Activated CD8-positive, alpha-beta T cell treated with anti-CD3 and anti-CD28 coated beads for 36 hours (primary cell): ENCODE measurements at regions not wholly inside any gene's neighbourhood (a gene's known extent, or its start where the extent isn't known, plus 50 kb on each side); places are given as distances from the start of the nearest gene placed in this dataset.

Source experiments
- ATAC-seq: fragments of 200-7000 bp; cut with Tn5 transposase; one replicate; pipeline ENCODE4 v1.10.0; 2021; ENCODE audit warnings: mild to moderate bottlenecking, moderate library complexity
- CTCF ChIA-PET: fragments of 350-600 bp; sonication (Branson Sonifier 250); formaldehyde crosslinking; loops from one replicate; lab custom pipeline; 2021; ENCODE audit warnings: antibody characterized with exemption; lab: Charles Lee
- POLR2A ChIA-PET: fragments of 350-600 bp; sonication (Branson Sonifier 250); formaldehyde crosslinking; loops from one replicate; lab custom pipeline; 2021; ENCODE audit warnings: antibody characterized with exemption; lab: Charles Lee
- DNase-seq: peaks from one replicate; pipeline ENCODE4 v3.0.0-alpha.2; 2020
- H3K27ac Mint-ChIP-seq: one replicate; pipeline ENCODE4 v1.8.0; 2021; ENCODE audit warnings: mild to moderate bottlenecking, mixed read lengths
- H3K27me3 Mint-ChIP-seq: one replicate; pipeline ENCODE4 v1.8.0; 2021; ENCODE audit warnings: mixed read lengths
- H3K36me3 Mint-ChIP-seq: one replicate; pipeline ENCODE4 v1.8.0; 2021; ENCODE audit warnings: low read depth, mixed read lengths
- H3K4me1 Mint-ChIP-seq: one replicate; pipeline ENCODE4 v1.8.0; 2021; ENCODE audit warnings: low read depth, mixed read lengths
- H3K4me3 Mint-ChIP-seq: one replicate; pipeline ENCODE4 v1.8.0; 2021; ENCODE audit warnings: mild to moderate bottlenecking, moderate library complexity, mixed read lengths
- H3K9me3 Mint-ChIP-seq: one replicate; pipeline ENCODE4 v1.8.0; 2021; ENCODE audit warnings: mixed read lengths
- intact Hi-C: fragments of 100-400 bp; cut with micrococcal nuclease; formaldehyde crosslinking; loops from one replicate; pipeline ENCODE4 v1.10.0; 2022
- TF ChIP-seq, protein P1 (sequence below): fragments of 200-600 bp; IDR thresholded peaks from one replicate; pipeline ENCODE4 v1.8.0; 2022; ENCODE audit warnings: antibody characterized with exemption, mild to moderate bottlenecking

DNA sequence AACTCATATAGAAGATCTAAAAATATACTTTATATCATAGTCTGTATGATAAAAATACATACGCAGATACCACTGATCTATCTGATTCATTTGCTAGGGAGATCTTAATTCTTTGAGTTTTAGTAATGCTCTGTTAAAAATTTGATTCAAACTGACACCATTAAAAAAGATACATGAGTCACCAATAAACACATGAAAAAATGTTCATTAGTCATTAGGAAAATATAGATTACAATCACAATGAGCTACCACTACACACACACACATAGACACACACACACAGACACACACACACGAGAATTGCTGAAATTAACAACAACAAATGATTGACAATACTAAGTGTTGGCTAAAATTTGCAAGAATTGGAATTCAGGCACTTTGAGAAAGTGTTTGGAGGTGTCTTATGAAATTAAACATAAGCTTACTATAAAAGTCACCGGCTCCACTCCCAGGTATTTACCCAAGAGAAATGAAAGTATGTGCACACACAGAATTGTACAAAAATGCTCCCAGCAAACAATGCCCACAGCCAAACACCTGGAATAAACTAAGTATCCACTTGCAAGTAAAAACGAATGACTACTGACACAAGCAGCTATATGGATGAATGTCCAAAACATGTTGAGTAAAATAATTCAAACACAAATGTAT, 117.7 kb upstream of the GGTLC1 start:
- H3K27ac Mint-ChIP-seq = no peak overlapping the region
- peaks cover 8% of the 10 kb centered on the region for H3K4me1 Mint-ChIP-seq
- intact Hi-C loops = no loop called here
- POLR2A ChIA-PET = interaction anchor here (0.7 to 1.0 kb wide), 2 partner anchors 11 to 18 kb away, joined by 3 read pairs; no protein-coding TSS in a partner anchor
- ATAC-seq (no peak), DNase-seq (no peak)
- TF ChIP-seq, protein P1, sequence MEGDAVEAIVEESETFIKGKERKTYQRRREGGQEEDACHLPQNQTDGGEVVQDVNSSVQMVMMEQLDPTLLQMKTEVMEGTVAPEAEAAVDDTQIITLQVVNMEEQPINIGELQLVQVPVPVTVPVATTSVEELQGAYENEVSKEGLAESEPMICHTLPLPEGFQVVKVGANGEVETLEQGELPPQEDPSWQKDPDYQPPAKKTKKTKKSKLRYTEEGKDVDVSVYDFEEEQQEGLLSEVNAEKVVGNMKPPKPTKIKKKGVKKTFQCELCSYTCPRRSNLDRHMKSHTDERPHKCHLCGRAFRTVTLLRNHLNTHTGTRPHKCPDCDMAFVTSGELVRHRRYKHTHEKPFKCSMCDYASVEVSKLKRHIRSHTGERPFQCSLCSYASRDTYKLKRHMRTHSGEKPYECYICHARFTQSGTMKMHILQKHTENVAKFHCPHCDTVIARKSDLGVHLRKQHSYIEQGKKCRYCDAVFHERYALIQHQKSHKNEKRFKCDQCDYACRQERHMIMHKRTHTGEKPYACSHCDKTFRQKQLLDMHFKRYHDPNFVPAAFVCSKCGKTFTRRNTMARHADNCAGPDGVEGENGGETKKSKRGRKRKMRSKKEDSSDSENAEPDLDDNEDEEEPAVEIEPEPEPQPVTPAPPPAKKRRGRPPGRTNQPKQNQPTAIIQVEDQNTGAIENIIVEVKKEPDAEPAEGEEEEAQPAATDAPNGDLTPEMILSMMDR = no peak
- H3K9me3 Mint-ChIP-seq = no peaks in the 10 kb centered on the region
- peaks cover 3% of the 10 kb centered on the region for H3K27me3 Mint-ChIP-seq
- CTCF ChIA-PET = interaction anchor here (1.1 to 1.2 kb wide), 2 partner anchors 12 to 167 kb away, joined by 3 read pairs; no protein-coding TSS in a partner anchor
- no peak overlapping the region for H3K4me3 Mint-ChIP-seq
- H3K36me3 Mint-ChIP-seq = no peaks in the 10 kb centered on the region

DNA sequence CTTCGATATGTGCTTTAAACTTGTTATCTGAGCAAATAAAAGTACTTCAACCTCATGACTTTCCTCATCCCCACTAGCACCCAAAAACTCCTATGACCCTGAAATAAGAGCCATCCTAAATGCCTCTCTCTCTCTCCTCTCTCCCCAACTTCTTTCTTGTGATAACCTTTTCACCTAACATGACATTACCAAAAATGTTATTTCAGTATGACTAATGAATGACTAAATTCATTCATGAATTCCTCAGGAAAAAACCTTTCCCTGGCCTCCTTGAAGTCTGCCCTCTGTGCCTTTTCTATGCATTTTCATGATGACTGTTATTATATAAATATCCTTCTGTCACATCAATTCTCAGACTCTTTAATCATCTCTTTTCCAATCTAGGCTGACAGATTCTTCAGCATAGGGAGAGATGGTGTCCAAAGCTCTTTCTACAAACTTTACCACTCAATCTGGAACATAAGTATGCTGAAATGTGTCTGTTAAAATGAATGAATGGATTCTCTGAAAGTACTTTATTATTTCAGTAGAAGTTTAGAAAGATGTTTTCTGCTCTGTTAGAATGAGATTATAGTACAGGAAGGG, 114.3 kb upstream of the GGTLC1 start:
- H3K27ac Mint-ChIP-seq = no peak overlapping the region
- H3K27me3 Mint-ChIP-seq = peaks cover 3% of the 10 kb centered on the region
- CTCF ChIA-PET = interaction anchor here (0.9 to 2.0 kb wide), 10 partner anchors 60 to 815 kb away, joined by 3 to 20 read pairs (median 4); no protein-coding TSS in a partner anchor
- ATAC-seq (no peak), DNase-seq (no peak)
- H3K4me1 Mint-ChIP-seq = peaks cover 20% of the 10 kb centered on the region
- no peaks in the 10 kb centered on the region for H3K9me3 Mint-ChIP-seq
- no peaks in the 10 kb centered on the region for H3K36me3 Mint-ChIP-seq
- POLR2A ChIA-PET = no interaction called here
- intact Hi-C loops = loop anchor here (5.0 kb wide), 1 partner anchor 166 kb away; no protein-coding TSS in a partner anchor
- TF ChIP-seq, protein P1 = no peak
- H3K4me3 Mint-ChIP-seq = no peak overlapping the region

- ATAC-seq = peak; percentile 43
- POLR2A ChIA-PET = no interaction called here
- H3K27ac Mint-ChIP-seq = no peak overlapping the region
- no peaks in the 10 kb centered on the region for H3K36me3 Mint-ChIP-seq
- DNase-seq = peak; percentile 53
- no peak overlapping the region for H3K4me3 Mint-ChIP-seq
- intact Hi-C loops = loop anchor here (5.0 kb wide), 1 partner anchor 165 kb away; no protein-coding TSS in a partner anchor
- CTCF ChIA-PET = interaction anchor here (0.7 to 2.0 kb wide), 15 partner anchors 13 to 816 kb away, joined by 3 to 20 read pairs (median 3); no protein-coding TSS in a partner anchor
- peaks cover 20% of the 10 kb centered on the region for H3K4me1 Mint-ChIP-seq
- TF ChIP-seq, protein P1 = peak; percentile 52
- H3K27me3 Mint-ChIP-seq = peaks cover 3% of the 10 kb centered on the region
- H3K9me3 Mint-ChIP-seq = no peaks in the 10 kb centered on the region
Measured at GRCh38 chr20:24102290-24102689, 113.7 kb upstream of the GGTLC1 start.

- H3K4me3 Mint-ChIP-seq = no peak overlapping the region
- ATAC-seq = peak; percentile 97
- peak overlapping the region; percentile 60 for H3K27ac Mint-ChIP-seq
- no peaks in the 10 kb centered on the region for H3K9me3 Mint-ChIP-seq
- ChIA-PET POLR2A (no interaction called here), CTCF (interaction anchor here (0.8 to 1.5 kb wide), 10 partner anchors 24 to 206 kb away, joined by 3 to 4 read pairs (median 3); no protein-coding TSS in a partner anchor)
- intact Hi-C loops = loop anchor here (5.0 kb wide), 1 partner anchor 163 kb away; no protein-coding TSS in a partner anchor
- TF ChIP-seq, protein P1 = peak; percentile 72
- H3K36me3 Mint-ChIP-seq = no peaks in the 10 kb centered on the region
- H3K4me1 Mint-ChIP-seq = peaks cover 20% of the 10 kb centered on the region
- H3K27me3 Mint-ChIP-seq = peaks cover 2% of the 10 kb centered on the region
- DNase-seq = peak; percentile 77
Measured at GRCh38 chr20:24100370-24101011, 111.9 kb upstream of the GGTLC1 start.
